Parathyroid adenoma (tissue), 2 donors: ENCODE measurements at regions not wholly inside any gene's neighbourhood (a gene's known extent, or its start where the extent isn't known, plus 50 kb on each side); places are given as distances from the start of the nearest gene placed in this dataset.

Experiments used
- H2AFZ ChIP-seq: fragments of 300-600 bp; sonication (generic); one replicate; pipeline ENCODE4 v1.7.0; 2017; ENCODE audit warnings: antibody characterized with exemption, mild to moderate bottlenecking
- H3K27ac ChIP-seq: fragments of 300-600 bp; sonication (generic); one replicate; pipeline ENCODE4 v1.7.0; 2017
- H3K27me3 ChIP-seq: fragments of 300-600 bp; sonication (generic); one replicate; pipeline ENCODE4 v1.7.0; 2017; ENCODE audit warnings: low read length; ENCODE audit not compliant: control insufficient read depth, insufficient read depth
- H3K36me3 ChIP-seq: fragments of 300-600 bp; sonication (generic); one replicate; pipeline ENCODE4 v1.7.0; 2017; ENCODE audit warnings: low read length; ENCODE audit not compliant: control insufficient read depth, insufficient read depth
- H3K4me1 ChIP-seq: fragments of 300-600 bp; sonication (generic); one replicate; pipeline ENCODE4 v1.7.0; 2017; ENCODE audit warnings: control low read depth
- H3K4me2 ChIP-seq: fragments of 300-600 bp; sonication (generic); one replicate; pipeline ENCODE4 v1.7.0; 2017; ENCODE audit warnings: low read length
- H3K4me3 ChIP-seq: fragments of 300-600 bp; sonication (generic); one replicate; pipeline ENCODE4 v1.7.0; 2017; ENCODE audit warnings: low read depth, low read length
- H3K79me2 ChIP-seq: fragments of 300-600 bp; sonication (generic); one replicate; pipeline ENCODE4 v1.7.0; 2017; ENCODE audit warnings: control low read depth
- H3K9ac ChIP-seq: fragments of 300-600 bp; sonication (generic); one replicate; pipeline ENCODE4 v1.7.0; 2017; ENCODE audit warnings: mild to moderate bottlenecking
- H3K9me3 ChIP-seq: fragments of 300-600 bp; sonication (generic); one replicate; pipeline ENCODE4 v1.7.0; 2017; ENCODE audit warnings: low read length; ENCODE audit not compliant: control insufficient read depth
- CTCF ChIP-seq: fragments of 300-600 bp; sonication (generic); IDR thresholded peaks from one replicate; pipeline ENCODE4 v1.7.0; 2017; ENCODE audit warnings: antibody characterized with exemption, mild to moderate bottlenecking
- donor health status: primary hyperparathyroidism.

GRCh38 chr9:13352451-13352979 is 73.0 kb upstream of the MPDZ start:
- Histone ChIP-seq H3K36me3 (no peaks in the 10 kb centered on the region), H3K9me3 (no peaks in the 10 kb centered on the region)

GRCh38 chr9:13351778-13352386 is 72.4 kb upstream of the MPDZ start:
- Histone ChIP-seq H3K9me3 (no peaks in the 10 kb centered on the region), H3K36me3 (no peaks in the 10 kb centered on the region), H2AFZ (no peak overlapping the region), H3K79me2 (no peaks in the 10 kb centered on the region), H3K4me3 (no peak overlapping the region), H3K27ac (no peak overlapping the region), H3K4me1 (no peaks in the 10 kb centered on the region), H3K27me3 (no peaks in the 10 kb centered on the region), H3K4me2 (no peak overlapping the region), H3K9ac (no peak overlapping the region)
- peak; percentile 40 for TF ChIP-seq CTCF

More at GRCh38 chr9:13352451-13352979, 73.0 kb upstream of the MPDZ start:
- Histone ChIP-seq H2AFZ (no peak overlapping the region), H3K9ac (no peak overlapping the region), H3K4me1 (no peaks in the 10 kb centered on the region), H3K27ac (no peak overlapping the region), H3K4me2 (no peak overlapping the region), H3K79me2 (no peaks in the 10 kb centered on the region), H3K4me3 (no peak overlapping the region), H3K27me3 (no peaks in the 10 kb centered on the region)
- no peak for TF ChIP-seq CTCF

- Histone ChIP-seq H3K4me1 (no peaks in the 10 kb centered on the region), H3K27me3 (no peaks in the 10 kb centered on the region), H3K4me2 (no peak overlapping the region), H2AFZ (no peak overlapping the region), H3K4me3 (no peak overlapping the region), H3K79me2 (no peaks in the 10 kb centered on the region), H3K9me3 (no peaks in the 10 kb centered on the region), H3K36me3 (no peaks in the 10 kb centered on the region), H3K27ac (no peak overlapping the region), H3K9ac (no peak overlapping the region)
- TF ChIP-seq CTCF = no peak
Observed at GRCh38 chr9:13332571-13332970, 53.1 kb upstream of the MPDZ start.

GRCh38 chr9:13331320-13331719 is 51.8 kb upstream of the MPDZ start:
- H3K27me3 ChIP-seq = no peaks in the 10 kb centered on the region
- no peaks in the 10 kb centered on the region for H3K79me2 ChIP-seq
- TF ChIP-seq CTCF = no peak
- no peaks in the 10 kb centered on the region for H3K9me3 ChIP-seq
- H3K36me3 ChIP-seq = no peaks in the 10 kb centered on the region
- H3K9ac ChIP-seq = no peak overlapping the region
- no peak overlapping the region for H3K27ac ChIP-seq
- no peak overlapping the region for H3K4me3 ChIP-seq
- no peak overlapping the region for H3K4me2 ChIP-seq
- H3K4me1 ChIP-seq = no peaks in the 10 kb centered on the region
- no peak overlapping the region for H2AFZ ChIP-seq

GRCh38 chr9:13330396-13331004 is 51.0 kb upstream of the MPDZ start:
- H3K36me3 ChIP-seq = no peaks in the 10 kb centered on the region
- H3K27me3 ChIP-seq = no peaks in the 10 kb centered on the region
- no peak overlapping the region for H3K27ac ChIP-seq
- no peak overlapping the region for H2AFZ ChIP-seq
- no peak overlapping the region for H3K9ac ChIP-seq
- TF ChIP-seq CTCF = no peak
- H3K4me1 ChIP-seq = no peaks in the 10 kb centered on the region
- H3K4me2 ChIP-seq = no peak overlapping the region
- H3K79me2 ChIP-seq = no peaks in the 10 kb centered on the region
- no peaks in the 10 kb centered on the region for H3K9me3 ChIP-seq
- no peak overlapping the region for H3K4me3 ChIP-seq
